Stomach (tissue), 8 donors: ENCODE measurements at regions not wholly inside any gene's neighbourhood (a gene's known extent, or its start where the extent isn't known, plus 50 kb on each side); places are given as distances from the start of the nearest gene placed in this dataset.
"Not testable (repeated sequence)": the region's sequence is repeated elsewhere in the genome, so short reads cannot be mapped to it uniquely, and the experiment has no call there.

ENCODE experiments used
- DNase-seq, 2 donors: peaks; one replicate each; pipeline versions ENCODE4 v3.0.0 to v3.0.0-alpha.2; 2013 to 2019
- H3K27ac ChIP-seq, 5 donors: fragments of 200-600 bp in 4 of 5; sonication (generic) in 4 of 5; one replicate each; pipeline ENCODE4 v1.5.1; 2013 to 2019; ENCODE audit warnings: mild to moderate bottlenecking in 1 of 5, moderate library complexity in 1 of 5
- H3K27me3 ChIP-seq, 3 donors: fragments of 200-600 bp; sonication (generic); one replicate each; pipeline ENCODE4 v1.5.1; 2017 to 2019; ENCODE audit warnings: mixed run types in 1 of 3
- H3K36me3 ChIP-seq, 4 donors: fragments of 200-600 bp; sonication (generic); 1 replicate in 3 of 4; 2 replicates in 1 of 4; pipeline ENCODE4 v1.5.1; 2016 to 2019
- H3K4me1 ChIP-seq, 4 donors: fragments of 200-600 bp; sonication (generic); one replicate each; pipeline ENCODE4 v1.5.1; 2016 to 2019
- H3K4me3 ChIP-seq, 4 donors: fragments of 200-600 bp; sonication (generic) in 3 of 4; one replicate each; pipeline ENCODE4 v1.5.1; 2016 to 2019; ENCODE audit warnings: mild to moderate bottlenecking in 1 of 4
- H3K9me3 ChIP-seq, 4 donors: fragments of 200-600 bp; sonication (generic); one replicate each; pipeline ENCODE4 v1.5.1; 2016 to 2019
- EP300 ChIP-seq: sonication (generic); formaldehyde crosslinking; IDR thresholded peaks from one replicate; pipeline ENCODE4 v1.6.1; 2017; ENCODE audit warnings: antibody characterized with exemption
- POLR2A ChIP-seq, 4 donors: fragments of 450-650 bp; IDR thresholded peaks; one replicate each; pipeline ENCODE4 v1.6.1; 2016; ENCODE audit warnings: antibody characterized with exemption in 4 of 4, control low read depth in 2 of 4, mild to moderate bottlenecking in 1 of 4, moderate library complexity in 1 of 4
- POLR2AphosphoS5 ChIP-seq, 3 donors: sonication (generic); formaldehyde crosslinking; IDR thresholded peaks; one replicate each; pipeline ENCODE4 v1.6.1; 2016; ENCODE audit warnings: antibody characterized with exemption in 3 of 3
- WGBS, 5 donors: extraction: QIAGEN DNeasy Blood & Tissue Kit in 3 of 5; methylation state at CpG; one replicate each; pipeline versions ENCODE4 v1.1.5 to v1.1.7; 2013 to 2018; 5-methylcytosine and 5-hydroxymethylcytosine counted together
- intact Hi-C: fragments of 100-400 bp; cut with DNase I; formaldehyde crosslinking; loops from one replicate; pipeline ENCODE4 v1.15.1; 2023; ENCODE audit warnings: low total_unique reads
- TF ChIP-seq, protein P1 (sequence below), 7 experiments: fragments of 450-650 bp in 4 of 7; fragments of 200-600 bp in 3 of 7; sonication (generic) in 3 of 7; IDR thresholded peaks; one replicate each; pipeline ENCODE4 v1.5.1; 2016 to 2019; ENCODE audit warnings: antibody characterized with exemption in 7 of 7, control low read depth in 2 of 7, mild to moderate bottlenecking in 1 of 7
- donor health status: healthy with polysubstance abuse.
- donor health status: Bipolar disorder and iron deficiency.
- donor health status: healthy.

DNA sequence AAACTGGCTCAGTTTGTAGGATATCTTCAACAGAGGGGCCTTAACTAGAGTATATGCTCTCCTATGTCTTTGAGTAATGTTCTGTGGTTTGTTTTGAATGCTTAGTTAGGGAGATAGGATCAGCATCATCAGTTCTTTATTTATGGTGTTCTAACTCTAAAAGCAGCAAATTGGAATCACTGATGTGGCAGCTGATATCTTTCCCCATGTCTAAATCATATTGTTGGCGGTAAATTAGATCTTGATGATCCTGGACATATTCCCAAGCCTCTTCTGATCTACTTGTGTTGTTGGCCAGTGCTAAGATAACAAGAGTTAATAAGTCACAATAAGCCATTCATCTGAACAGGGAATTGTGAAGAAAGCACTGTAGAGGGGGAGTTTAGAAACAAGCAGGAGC lies 332.4 kb upstream of the DAB2 start:
- WGBS, 5 donors: 65 to 87% (median 77%) methylated on average over 1 of the region's 1 CpG
- no peaks in the 10 kb centered on the region for H3K9me3 ChIP-seq
- H3K27ac ChIP-seq: no peak overlapping the region
- H3K27me3 ChIP-seq: no peaks in the 10 kb centered on the region
- TF ChIP-seq POLR2AphosphoS5 (IDR thresholded peaks at IDR 0.05): no peak
- TF ChIP-seq POLR2A (IDR thresholded peaks at IDR 0.05): no peak
- TF ChIP-seq, protein P1, sequence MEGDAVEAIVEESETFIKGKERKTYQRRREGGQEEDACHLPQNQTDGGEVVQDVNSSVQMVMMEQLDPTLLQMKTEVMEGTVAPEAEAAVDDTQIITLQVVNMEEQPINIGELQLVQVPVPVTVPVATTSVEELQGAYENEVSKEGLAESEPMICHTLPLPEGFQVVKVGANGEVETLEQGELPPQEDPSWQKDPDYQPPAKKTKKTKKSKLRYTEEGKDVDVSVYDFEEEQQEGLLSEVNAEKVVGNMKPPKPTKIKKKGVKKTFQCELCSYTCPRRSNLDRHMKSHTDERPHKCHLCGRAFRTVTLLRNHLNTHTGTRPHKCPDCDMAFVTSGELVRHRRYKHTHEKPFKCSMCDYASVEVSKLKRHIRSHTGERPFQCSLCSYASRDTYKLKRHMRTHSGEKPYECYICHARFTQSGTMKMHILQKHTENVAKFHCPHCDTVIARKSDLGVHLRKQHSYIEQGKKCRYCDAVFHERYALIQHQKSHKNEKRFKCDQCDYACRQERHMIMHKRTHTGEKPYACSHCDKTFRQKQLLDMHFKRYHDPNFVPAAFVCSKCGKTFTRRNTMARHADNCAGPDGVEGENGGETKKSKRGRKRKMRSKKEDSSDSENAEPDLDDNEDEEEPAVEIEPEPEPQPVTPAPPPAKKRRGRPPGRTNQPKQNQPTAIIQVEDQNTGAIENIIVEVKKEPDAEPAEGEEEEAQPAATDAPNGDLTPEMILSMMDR (IDR thresholded peaks at IDR 0.05): no peak
- TF ChIP-seq EP300: no peak
- intact Hi-C loops: no loop called here
- H3K4me1 ChIP-seq: no peaks in the 10 kb centered on the region
- no peak overlapping the region for H3K4me3 ChIP-seq
- DNase-seq: peak in 1 of 2 donors; percentile 30
- H3K36me3 ChIP-seq: no peaks in the 10 kb centered on the region

- Histone ChIP-seq H3K4me1 (no peaks in the 10 kb centered on the region), H3K27me3 (no peaks in the 10 kb centered on the region), H3K9me3 (no peaks in the 10 kb centered on the region), H3K27ac (no peak overlapping the region), H3K4me3 (no peak overlapping the region), H3K36me3 (no peaks in the 10 kb centered on the region)
- intact Hi-C loops: no loop called here
- DNase-seq: peak in 1 of 2 donors; percentile 36
- TF ChIP-seq POLR2A (IDR thresholded peaks at IDR 0.05): no peak
- no peak for TF ChIP-seq POLR2AphosphoS5 (IDR thresholded peaks at IDR 0.05)
- TF ChIP-seq, protein P1 (IDR thresholded peaks at IDR 0.05): no peak
Measured at GRCh38 chr5:39755986-39756385, 331.2 kb upstream of the DAB2 start.

- Histone ChIP-seq H3K36me3 (no peaks in the 10 kb centered on the region), H3K27ac (no peak overlapping the region), H3K27me3 (no peaks in the 10 kb centered on the region), H3K4me1 (no peaks in the 10 kb centered on the region), H3K9me3 (no peaks in the 10 kb centered on the region), H3K4me3 (no peak overlapping the region)
- no peak for DNase-seq
- TF ChIP-seq POLR2A (IDR thresholded peaks at IDR 0.05) (no peak), EP300 (no peak), POLR2AphosphoS5 (IDR thresholded peaks at IDR 0.05) (no peak)
- TF ChIP-seq, protein P1 (IDR thresholded peaks at IDR 0.05): no peak
- intact Hi-C loops: no loop called here
Measured at GRCh38 chr5:39755452-39755851, 330.7 kb upstream of the DAB2 start.

DNA sequence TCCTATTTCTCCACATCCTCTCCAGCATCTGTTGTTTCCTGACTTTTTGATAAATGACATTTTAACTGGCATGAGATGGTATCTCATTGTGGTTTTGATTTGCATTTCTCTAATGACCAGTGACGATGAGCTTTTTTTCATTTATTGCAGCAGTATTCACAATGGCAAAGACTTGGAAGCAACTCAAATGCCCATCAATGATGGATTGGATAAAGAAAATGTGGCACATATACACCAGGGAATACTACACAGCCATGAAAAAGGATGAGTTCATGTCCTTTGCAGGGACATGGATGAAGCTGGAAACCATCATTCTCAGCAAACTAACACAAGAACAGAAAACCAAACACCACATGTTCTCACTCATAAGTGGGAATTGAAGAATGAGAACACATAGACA lies 329.0 kb upstream of the DAB2 start:
- H3K36me3 ChIP-seq, H3K27me3 ChIP-seq, DNase-seq, H3K4me3 ChIP-seq, H3K4me1 ChIP-seq, H3K27ac ChIP-seq, H3K9me3 ChIP-seq, intact Hi-C loops: not testable (repeated sequence)
- 94 to 100% (median 96%) methylated on average over 1 of the region's 1 CpG for WGBS, 5 donors

- Histone ChIP-seq H3K4me3 (no peak overlapping the region), H3K4me1 (no peaks in the 10 kb centered on the region), H3K27ac (no peak overlapping the region), H3K9me3 (no peaks in the 10 kb centered on the region), H3K27me3 (no peaks in the 10 kb centered on the region), H3K36me3 (no peaks in the 10 kb centered on the region)
- TF ChIP-seq, protein P1 (IDR thresholded peaks at IDR 0.05): no peak
- TF ChIP-seq EP300 (no peak), POLR2AphosphoS5 (IDR thresholded peaks at IDR 0.05) (no peak), POLR2A (IDR thresholded peaks at IDR 0.05) (no peak)
- no peak for DNase-seq
- intact Hi-C loops: no loop called here
- 88 to 91% (median 90%) methylated on average over 4 of the region's 4 CpGs for WGBS, 5 donors
Measured at GRCh38 chr5:39750661-39751060, 325.9 kb upstream of the DAB2 start.
